ENCODE measurements at regions not wholly inside any gene's neighbourhood (a gene's known extent, or its start where the extent isn't known, plus 50 kb on each side); places are given as distances from the start of the nearest gene placed in this dataset.

DNA sequence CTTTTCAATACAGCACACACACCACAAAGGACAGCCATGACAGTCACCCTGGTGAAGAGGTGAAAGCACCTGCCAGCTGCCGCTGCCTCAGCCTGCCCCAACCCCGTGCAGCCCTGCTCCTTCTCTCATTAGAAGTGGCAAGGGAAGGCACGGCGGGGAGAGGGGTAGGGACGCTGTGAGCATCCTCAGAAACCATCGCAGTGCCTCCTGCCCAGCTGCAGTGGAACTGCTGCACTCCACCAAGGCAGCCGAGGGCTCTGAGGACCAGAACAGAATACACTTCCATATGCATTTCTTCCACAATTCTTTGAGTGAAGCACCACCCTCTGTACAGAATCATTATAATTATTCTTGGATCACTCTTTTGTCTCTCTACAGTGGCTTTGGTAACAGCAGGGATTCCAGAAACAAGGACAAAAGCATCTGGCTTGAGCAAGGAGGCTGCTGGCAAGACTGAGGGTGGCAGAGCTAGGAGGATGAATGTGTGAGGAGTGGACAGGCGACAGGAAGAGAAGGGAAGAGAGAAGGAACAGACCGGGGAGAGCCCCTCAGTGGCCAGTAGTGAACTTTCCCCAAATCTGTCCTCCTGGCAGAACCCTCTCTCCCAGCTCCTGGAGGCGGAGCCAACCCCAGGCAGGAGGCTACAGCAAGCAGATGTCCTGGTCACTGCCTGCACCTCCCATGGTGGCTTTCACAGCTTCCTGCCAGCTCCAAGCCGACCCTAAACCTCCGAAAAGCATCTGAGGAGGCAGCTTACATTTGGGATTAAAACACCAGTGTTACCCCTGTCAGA, 73.2 kb downstream of the MTNR1A start:
- DNase-seq = no peak
- Mint-ChIP-seq H3K36me3 (no peaks in the 10 kb centered on the region), H3K4me1 (no peaks in the 10 kb centered on the region), H3K4me3 (no peak overlapping the region), H3K9me3 (peaks cover 4% of the 10 kb centered on the region), H3K27ac (no peak overlapping the region), H3K27me3 (no peaks in the 10 kb centered on the region)
- CTCF ChIA-PET = no interaction called here

GRCh38 chr4:186475202-186475601, 80.2 kb downstream of the MTNR1A start:
- Mint-ChIP-seq H3K27me3 (no peaks in the 10 kb centered on the region), H3K9me3 (no peaks in the 10 kb centered on the region), H3K4me3 (no peak overlapping the region), H3K4me1 (no peaks in the 10 kb centered on the region), H3K27ac (no peak overlapping the region), H3K36me3 (no peaks in the 10 kb centered on the region)
- no peak for DNase-seq
- CTCF ChIA-PET = no interaction called here

- no peaks in the 10 kb centered on the region for H3K27me3 Mint-ChIP-seq
- H3K36me3 Mint-ChIP-seq = no peaks in the 10 kb centered on the region
- H3K9me3 Mint-ChIP-seq = no peaks in the 10 kb centered on the region
- no peak overlapping the region for H3K4me3 Mint-ChIP-seq
- no peaks in the 10 kb centered on the region for H3K4me1 Mint-ChIP-seq
- CTCF ChIA-PET = no interaction called here
- no peak overlapping the region for H3K27ac Mint-ChIP-seq
- DNase-seq = no peak
These were observed 81.4 kb downstream of the MTNR1A start for GRCh38 chr4:186473933-186474332.

GRCh38 chr4:186472948-186473347, 82.4 kb downstream of the MTNR1A start:
- H3K9me3 Mint-ChIP-seq = no peaks in the 10 kb centered on the region
- no peak for DNase-seq
- no peaks in the 10 kb centered on the region for H3K4me1 Mint-ChIP-seq
- no peaks in the 10 kb centered on the region for H3K27me3 Mint-ChIP-seq
- CTCF ChIA-PET = no interaction called here
- H3K27ac Mint-ChIP-seq = no peak overlapping the region
- no peak overlapping the region for H3K4me3 Mint-ChIP-seq
- no peaks in the 10 kb centered on the region for H3K36me3 Mint-ChIP-seq

GRCh38 chr4:186471441-186471840, 83.9 kb downstream of the MTNR1A start:
- Mint-ChIP-seq H3K9me3 (no peaks in the 10 kb centered on the region), H3K27me3 (no peaks in the 10 kb centered on the region), H3K4me1 (no peaks in the 10 kb centered on the region), H3K4me3 (no peak overlapping the region), H3K36me3 (no peaks in the 10 kb centered on the region), H3K27ac (no peak overlapping the region)
- DNase-seq = no peak
- CTCF ChIA-PET = no interaction called here

DNA sequence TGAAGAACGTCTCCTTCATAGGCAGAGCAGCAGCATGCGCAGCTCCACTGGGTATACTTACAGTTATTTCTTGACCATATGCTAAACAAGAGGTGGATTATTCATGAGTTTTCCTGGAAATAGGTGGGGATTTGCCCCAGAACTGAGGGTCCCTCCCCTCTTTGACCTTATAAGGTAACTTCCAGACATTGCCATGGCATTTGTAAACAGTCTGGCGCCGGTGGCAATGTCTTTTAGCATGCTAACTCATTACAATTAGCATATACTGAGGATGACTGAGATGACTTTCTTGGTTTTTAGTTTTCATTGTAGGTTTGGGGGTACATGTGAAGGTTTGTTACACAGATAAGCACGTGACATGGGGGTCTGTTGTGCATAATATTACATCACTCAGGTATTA, 97.3 kb downstream of the MTNR1A start:
- Mint-ChIP-seq H3K27ac (no peak overlapping the region), H3K4me3 (no peak overlapping the region), H3K4me1 (no peaks in the 10 kb centered on the region), H3K27me3 (no peaks in the 10 kb centered on the region), H3K9me3 (peaks cover 9% of the 10 kb centered on the region), H3K36me3 (no peaks in the 10 kb centered on the region)
- no peak for DNase-seq
- CTCF ChIA-PET = no interaction called here

DNA sequence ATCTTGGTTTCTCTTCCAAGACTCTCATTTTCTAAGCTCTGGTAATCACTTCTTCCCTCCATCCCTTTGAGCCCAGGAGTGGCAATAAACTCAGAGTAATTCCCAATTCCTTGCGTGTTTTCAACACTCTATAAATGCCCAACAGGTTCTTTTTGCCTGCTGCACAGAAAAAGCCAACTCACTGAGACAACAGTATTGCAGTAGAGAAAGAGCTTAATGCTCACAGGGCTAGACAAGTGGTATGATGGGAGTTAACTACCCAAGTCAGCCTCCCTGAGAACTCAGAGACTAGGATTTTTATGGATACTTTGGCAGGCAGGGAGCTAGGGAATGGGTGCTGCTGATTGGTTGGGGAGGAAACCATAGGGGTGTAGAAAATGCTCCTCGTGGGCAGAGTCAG, 103.4 kb downstream of the MTNR1A start:
- CTCF ChIA-PET = no interaction called here
- H3K4me1 Mint-ChIP-seq = no peaks in the 10 kb centered on the region
- no peaks in the 10 kb centered on the region for H3K27me3 Mint-ChIP-seq
- H3K27ac Mint-ChIP-seq = no peak overlapping the region
- peaks cover 29% of the 10 kb centered on the region for H3K9me3 Mint-ChIP-seq
- no peak for DNase-seq
- H3K36me3 Mint-ChIP-seq = no peaks in the 10 kb centered on the region
- no peak overlapping the region for H3K4me3 Mint-ChIP-seq

DNA sequence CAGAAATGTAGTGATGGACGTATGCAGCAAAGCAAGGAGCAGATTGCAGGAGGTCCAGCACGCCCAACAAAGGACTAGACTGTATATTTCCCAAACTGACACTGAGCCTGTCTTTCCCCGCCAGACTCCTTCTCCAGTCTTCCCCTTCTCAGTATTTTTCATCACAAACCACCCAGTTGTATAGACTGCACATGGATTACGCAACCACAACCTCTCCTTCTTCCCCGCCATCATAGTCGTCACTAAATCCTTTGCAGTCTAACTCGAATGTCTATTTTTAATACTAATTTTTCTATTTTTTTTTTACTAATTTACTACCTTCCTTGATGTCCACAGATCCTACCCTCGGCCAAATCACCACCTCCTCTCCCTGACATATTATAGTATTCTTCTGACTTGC, 105.4 kb downstream of the MTNR1A start:
- DNase-seq = no peak
- H3K27ac Mint-ChIP-seq = no peak overlapping the region
- H3K4me3 Mint-ChIP-seq = no peak overlapping the region
- peaks cover 29% of the 10 kb centered on the region for H3K9me3 Mint-ChIP-seq
- no peaks in the 10 kb centered on the region for H3K36me3 Mint-ChIP-seq
- CTCF ChIA-PET = no interaction called here
- no peaks in the 10 kb centered on the region for H3K4me1 Mint-ChIP-seq
- no peaks in the 10 kb centered on the region for H3K27me3 Mint-ChIP-seq

- Mint-ChIP-seq H3K4me1 (no peaks in the 10 kb centered on the region), H3K27me3 (no peaks in the 10 kb centered on the region), H3K9me3 (peaks cover 3% of the 10 kb centered on the region), H3K27ac (no peak overlapping the region), H3K36me3 (no peaks in the 10 kb centered on the region), H3K4me3 (no peak overlapping the region)
- DNase-seq = no peak
- CTCF ChIA-PET = no interaction called here
These were observed 110.3 kb downstream of the MTNR1A start for GRCh38 chr4:186445040-186445439.

- Mint-ChIP-seq H3K4me1 (no peaks in the 10 kb centered on the region), H3K36me3 (no peaks in the 10 kb centered on the region), H3K4me3 (no peak overlapping the region), H3K27me3 (no peaks in the 10 kb centered on the region), H3K27ac (no peak overlapping the region), H3K9me3 (no peaks in the 10 kb centered on the region)
- CTCF ChIA-PET = no interaction called here
- no peak for DNase-seq
These were observed 113.9 kb downstream of the MTNR1A start for GRCh38 chr4:186441502-186441901.

DNA sequence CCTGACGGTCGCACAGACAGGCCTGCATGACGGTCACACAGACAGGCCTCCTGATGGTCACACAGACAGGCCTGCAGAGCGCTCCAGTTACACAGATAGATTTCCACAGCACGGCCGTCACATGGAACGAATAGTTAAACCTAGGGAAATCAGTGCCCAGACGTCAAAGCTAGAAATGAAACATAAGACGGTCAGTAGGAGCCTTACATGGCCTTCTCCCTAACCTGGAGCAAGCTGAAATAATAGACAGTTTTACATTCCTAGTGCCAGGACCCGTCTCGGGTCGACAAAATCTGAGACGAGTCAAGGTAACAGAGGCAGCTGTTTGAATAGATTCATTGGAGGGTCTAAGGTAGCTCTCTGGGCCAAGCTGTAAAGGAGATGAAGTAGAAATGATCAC, 126.9 kb downstream of the MTNR1A start:
- CTCF ChIA-PET = no interaction called here
- Mint-ChIP-seq H3K27ac (no peak overlapping the region), H3K4me3 (no peak overlapping the region), H3K9me3 (peaks cover 2% of the 10 kb centered on the region), H3K4me1 (no peaks in the 10 kb centered on the region), H3K27me3 (no peaks in the 10 kb centered on the region), H3K36me3 (no peaks in the 10 kb centered on the region)
- no peak for DNase-seq

GRCh38 chr4:186424745-186425144, 130.6 kb downstream of the MTNR1A start:
- Mint-ChIP-seq H3K9me3 (no peaks in the 10 kb centered on the region), H3K4me3 (no peak overlapping the region), H3K27ac (no peak overlapping the region), H3K36me3 (no peaks in the 10 kb centered on the region), H3K4me1 (no peaks in the 10 kb centered on the region), H3K27me3 (no peaks in the 10 kb centered on the region)
- no peak for DNase-seq
- CTCF ChIA-PET = no interaction called here

GRCh38 chr4:186422296-186422695, 133.1 kb downstream of the MTNR1A start:
- no peak overlapping the region for H3K4me3 Mint-ChIP-seq
- H3K36me3 Mint-ChIP-seq = no peaks in the 10 kb centered on the region
- CTCF ChIA-PET = no interaction called here
- no peak overlapping the region for H3K27ac Mint-ChIP-seq
- no peaks in the 10 kb centered on the region for H3K27me3 Mint-ChIP-seq
- H3K9me3 Mint-ChIP-seq = no peaks in the 10 kb centered on the region
- no peak for DNase-seq
- H3K4me1 Mint-ChIP-seq = no peaks in the 10 kb centered on the region

GRCh38 chr4:186416451-186417060, 138.8 kb downstream of the MTNR1A start:
- Mint-ChIP-seq H3K27ac (no peak overlapping the region), H3K27me3 (no peaks in the 10 kb centered on the region), H3K4me1 (no peaks in the 10 kb centered on the region), H3K4me3 (no peak overlapping the region), H3K36me3 (no peaks in the 10 kb centered on the region), H3K9me3 (no peaks in the 10 kb centered on the region)
- CTCF ChIA-PET = no interaction called here
- no peak for DNase-seq

DNA sequence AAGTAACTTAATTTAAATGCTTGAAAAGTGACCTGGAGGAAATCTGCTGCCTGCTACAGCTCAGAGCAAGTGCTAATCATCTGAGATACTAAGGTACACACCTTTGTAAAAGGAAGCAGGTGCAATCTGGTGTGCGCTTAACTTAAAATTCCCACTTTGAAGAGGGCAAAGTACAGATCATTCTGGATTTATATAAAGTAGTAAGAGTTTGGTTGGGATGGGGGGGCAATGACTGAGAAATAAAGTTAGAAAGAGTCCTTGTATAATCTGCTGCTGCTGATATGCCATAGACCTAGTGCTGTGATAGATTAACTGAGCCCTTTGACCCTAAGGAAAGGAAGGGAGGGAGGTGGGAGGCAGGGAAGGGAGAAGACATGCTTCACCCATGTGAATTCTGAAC, 141.0 kb downstream of the MTNR1A start:
- H3K4me1 Mint-ChIP-seq = no peaks in the 10 kb centered on the region
- CTCF ChIA-PET = no interaction called here
- H3K9me3 Mint-ChIP-seq = no peaks in the 10 kb centered on the region
- DNase-seq = no peak
- H3K27me3 Mint-ChIP-seq = no peaks in the 10 kb centered on the region
- no peak overlapping the region for H3K4me3 Mint-ChIP-seq
- no peaks in the 10 kb centered on the region for H3K36me3 Mint-ChIP-seq
- H3K27ac Mint-ChIP-seq = no peak overlapping the region
